ENCODE measurements at regions not wholly inside any gene's neighbourhood (a gene's known extent, or its start where the extent isn't known, plus 50 kb on each side); places are given as distances from the start of the nearest gene placed in this dataset.

GRCh38 chr1:38239258-38239835 lies 192.8 kb upstream of the POU3F1 start:
- Mint-ChIP-seq H3K36me3 (no peaks in the 10 kb centered on the region), H3K9me3 (no peaks in the 10 kb centered on the region), H3K4me3 (no peak overlapping the region), H3K27ac (no peak overlapping the region), H3K4me1 (peaks cover 29% of the 10 kb centered on the region), H3K27me3 (ENCODE audit: low read depth) (peaks cover 5% of the 10 kb centered on the region; the same call in 1 of the 2 replicates)
- no peak; the same call in none of the 2 replicates for ATAC-seq
- POLR2A ChIA-PET = no interaction called here
- CTCF ChIA-PET = no interaction called here
- no peak for TF ChIP-seq ZBTB21 (CRISPR knock-in tag; IDR thresholded peaks at IDR 0.05; ENCODE audit: borderline replicate concordance)
- TF ChIP-seq ZNF317 (CRISPR knock-in tag; IDR thresholded peaks at IDR 0.05; ENCODE audit: borderline replicate concordance, low read depth) = no peak
- no peak for TF ChIP-seq NFYB (CRISPR knock-in tag; conservative IDR thresholded peaks at IDR 0.05; ENCODE audit: low read depth)
- TF ChIP-seq STAT6 (CRISPR knock-in tag; conservative IDR thresholded peaks at IDR 0.05; ENCODE audit: low read depth) = no peak
- no peak for TF ChIP-seq GABPB1 (CRISPR knock-in tag; IDR thresholded peaks at IDR 0.05)
- TF ChIP-seq NR2C2 (CRISPR knock-in tag; IDR thresholded peaks at IDR 0.05) = no peak
- no peak for TF ChIP-seq ETV6 (CRISPR knock-in tag; IDR thresholded peaks at IDR 0.05)
- no peak for TF ChIP-seq RORB (CRISPR knock-in tag; IDR thresholded peaks at IDR 0.05)
- no peak for TF ChIP-seq ATF6 (CRISPR knock-in tag; IDR thresholded peaks at IDR 0.05)
- no peak for TF ChIP-seq JUN (CRISPR knock-in tag; IDR thresholded peaks at IDR 0.05)
- TF ChIP-seq ZNF121 (CRISPR knock-in tag; IDR thresholded peaks at IDR 0.05) = no peak
- DNase-seq (ENCODE audit: low spot score) = no peak

- POLR2A ChIA-PET = no interaction called here
- no peak for ATAC-seq
Observed at GRCh38 chr1:38238294-38238693, 191.7 kb upstream of the POU3F1 start.

More at GRCh38 chr1:38238294-38238693, 191.7 kb upstream of the POU3F1 start:
- no peaks in the 10 kb centered on the region for H3K36me3 Mint-ChIP-seq
- DNase-seq (ENCODE audit: low spot score) = no peak
- TF ChIP-seq CTCF (IDR thresholded peaks at IDR 0.05) (no peak), JUN (CRISPR knock-in tag; IDR thresholded peaks at IDR 0.05) (no peak), FOXK1 (CRISPR knock-in tag; IDR thresholded peaks at IDR 0.05) (no peak), ZNF219 (CRISPR knock-in tag; IDR thresholded peaks at IDR 0.05; ENCODE audit: borderline replicate concordance) (no peak), ETV6 (CRISPR knock-in tag; IDR thresholded peaks at IDR 0.05) (no peak), OVOL2 (CRISPR knock-in tag; IDR thresholded peaks at IDR 0.05; ENCODE audit: borderline replicate concordance) (no peak), NR2C2 (CRISPR knock-in tag; IDR thresholded peaks at IDR 0.05) (no peak), PRDM15 (CRISPR knock-in tag; IDR thresholded peaks at IDR 0.05) (no peak), TEAD1 (CRISPR knock-in tag; IDR thresholded peaks at IDR 0.05) (no peak)
- H3K27me3 Mint-ChIP-seq (ENCODE audit: low read depth) = peaks cover 3% of the 10 kb centered on the region; the same call in 1 of the 2 replicates
- H3K27ac Mint-ChIP-seq = no peak overlapping the region
- CTCF ChIA-PET = no interaction called here
- H3K4me3 Mint-ChIP-seq = no peak overlapping the region
- H3K9me3 Mint-ChIP-seq = peaks cover 6% of the 10 kb centered on the region
- H3K4me1 Mint-ChIP-seq = peaks cover 18% of the 10 kb centered on the region

Data from WTC11 (cell line).